AG04449 (cell line): ENCODE measurements at regions not wholly inside any gene's neighbourhood (a gene's known extent, or its start where the extent isn't known, plus 50 kb on each side); places are given as distances from the start of the nearest gene placed in this dataset.
"Not testable (repeated sequence)": the region's sequence is repeated elsewhere in the genome, so short reads cannot be mapped to it uniquely, and the experiment has no call there.

Source experiments
- CTCF ChIA-PET: fragments of 350-600 bp; formaldehyde crosslinking; extraction: SDS; loops from one replicate; lab custom pipeline; 2021; ENCODE audit warnings: antibody characterized with exemption; lab: Yijun Ruan, JAX
- POLR2A ChIA-PET: fragments of 400-600, 350-600 bp; formaldehyde crosslinking; extraction: SDS; loops from one replicate; lab custom pipeline; 2020; ENCODE audit warnings: antibody characterized with exemption, inconsistent platforms; lab: Yijun Ruan, JAX
- DNase-seq: peaks from one replicate; pipeline ENCODE4 v3.0.0-alpha.2; 2010; ENCODE audit warnings: low read depth, low spot score
- H3K4me3 ChIP-seq: 2 replicates; pipeline ENCODE4 v1.5.1; 2011; ENCODE audit warnings: low read depth, mild to moderate bottlenecking, control low read depth, low read length
- TF ChIP-seq, protein P1 (sequence below): IDR thresholded peaks from one replicate; pipeline ENCODE4 v1.5.1; 2011; ENCODE audit warnings: mild to moderate bottlenecking, moderate library complexity, low read length, control low read depth, inconsistent platforms; ENCODE audit not compliant: insufficient read depth; ENCODE audit errors: missing control alignments

DNA sequence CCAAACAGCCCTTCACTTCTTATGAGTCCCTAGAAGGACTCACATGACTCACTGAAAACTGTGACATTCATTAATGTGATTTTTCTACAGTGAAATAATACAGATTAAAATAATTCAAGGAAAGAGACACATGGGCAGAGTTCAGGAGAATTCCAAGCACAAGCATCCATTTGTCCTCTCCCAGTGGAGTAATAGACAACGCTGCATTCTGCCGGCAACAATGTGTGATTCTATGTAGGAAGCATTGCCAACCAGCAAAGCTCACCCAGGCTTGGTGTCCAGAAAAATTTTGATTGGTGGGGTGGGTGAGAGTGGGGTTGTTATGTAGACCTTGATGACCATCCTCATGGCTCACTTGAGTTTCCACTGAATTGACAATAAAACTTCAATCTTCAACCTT is 123.9 kb downstream of the VPREB1 start:
- DNase-seq = no peak
- TF ChIP-seq, protein P1, sequence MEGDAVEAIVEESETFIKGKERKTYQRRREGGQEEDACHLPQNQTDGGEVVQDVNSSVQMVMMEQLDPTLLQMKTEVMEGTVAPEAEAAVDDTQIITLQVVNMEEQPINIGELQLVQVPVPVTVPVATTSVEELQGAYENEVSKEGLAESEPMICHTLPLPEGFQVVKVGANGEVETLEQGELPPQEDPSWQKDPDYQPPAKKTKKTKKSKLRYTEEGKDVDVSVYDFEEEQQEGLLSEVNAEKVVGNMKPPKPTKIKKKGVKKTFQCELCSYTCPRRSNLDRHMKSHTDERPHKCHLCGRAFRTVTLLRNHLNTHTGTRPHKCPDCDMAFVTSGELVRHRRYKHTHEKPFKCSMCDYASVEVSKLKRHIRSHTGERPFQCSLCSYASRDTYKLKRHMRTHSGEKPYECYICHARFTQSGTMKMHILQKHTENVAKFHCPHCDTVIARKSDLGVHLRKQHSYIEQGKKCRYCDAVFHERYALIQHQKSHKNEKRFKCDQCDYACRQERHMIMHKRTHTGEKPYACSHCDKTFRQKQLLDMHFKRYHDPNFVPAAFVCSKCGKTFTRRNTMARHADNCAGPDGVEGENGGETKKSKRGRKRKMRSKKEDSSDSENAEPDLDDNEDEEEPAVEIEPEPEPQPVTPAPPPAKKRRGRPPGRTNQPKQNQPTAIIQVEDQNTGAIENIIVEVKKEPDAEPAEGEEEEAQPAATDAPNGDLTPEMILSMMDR = no peak
- POLR2A ChIA-PET = no interaction called here
- CTCF ChIA-PET = no interaction called here
- H3K4me3 ChIP-seq = no peak overlapping the region

DNA sequence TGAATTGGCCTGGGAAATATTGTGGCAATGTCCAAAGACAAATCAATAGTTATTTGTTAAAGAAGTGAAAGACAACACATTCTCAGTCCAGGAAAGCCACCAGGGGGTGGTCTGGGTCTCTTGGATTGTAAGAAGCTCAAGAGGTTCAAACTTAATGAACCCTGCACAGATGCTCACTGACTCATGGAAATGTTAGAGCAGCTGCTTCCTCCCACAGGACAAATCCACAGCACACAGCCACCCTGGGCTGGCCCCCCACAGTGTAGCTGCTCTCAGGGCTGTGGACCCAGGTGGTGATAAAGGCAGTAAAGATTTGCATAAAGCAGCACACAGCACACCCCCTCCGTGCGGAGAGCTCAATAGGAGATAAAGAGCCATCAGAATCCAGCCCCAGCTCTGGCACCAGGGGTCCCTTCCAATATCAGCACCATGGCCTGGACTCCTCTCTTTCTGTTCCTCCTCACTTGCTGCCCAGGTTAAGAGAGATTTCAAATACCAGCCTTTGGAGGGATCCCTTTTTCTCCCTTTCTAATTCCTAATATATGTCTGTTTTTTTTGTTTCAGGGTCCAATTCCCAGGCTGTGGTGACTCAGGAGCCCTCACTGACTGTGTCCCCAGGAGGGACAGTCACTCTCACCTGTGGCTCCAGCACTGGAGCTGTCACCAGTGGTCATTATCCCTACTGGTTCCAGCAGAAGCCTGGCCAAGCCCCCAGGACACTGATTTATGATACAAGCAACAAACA is 124.8 kb downstream of the VPREB1 start:
- CTCF ChIA-PET, H3K4me3 ChIP-seq, POLR2A ChIA-PET, DNase-seq: not testable (repeated sequence)

DNA sequence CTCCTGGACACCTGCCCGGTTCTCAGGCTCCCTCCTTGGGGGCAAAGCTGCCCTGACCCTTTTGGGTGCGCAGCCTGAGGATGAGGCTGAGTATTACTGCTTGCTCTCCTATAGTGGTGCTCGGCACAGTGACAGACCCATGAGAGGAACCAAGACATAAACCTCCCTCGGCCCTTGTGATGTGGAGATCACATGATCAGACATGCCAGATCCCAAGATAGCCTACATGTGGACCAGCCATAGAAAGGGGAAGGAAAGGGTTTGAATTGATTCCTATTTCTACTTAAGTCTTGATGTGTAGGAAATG is 125.3 kb downstream of the VPREB1 start:
- POLR2A ChIA-PET = no interaction called here
- CTCF ChIA-PET = no interaction called here
- H3K4me3 ChIP-seq = no peak overlapping the region
- no peak for DNase-seq
- TF ChIP-seq, protein P1 = no peak

DNA sequence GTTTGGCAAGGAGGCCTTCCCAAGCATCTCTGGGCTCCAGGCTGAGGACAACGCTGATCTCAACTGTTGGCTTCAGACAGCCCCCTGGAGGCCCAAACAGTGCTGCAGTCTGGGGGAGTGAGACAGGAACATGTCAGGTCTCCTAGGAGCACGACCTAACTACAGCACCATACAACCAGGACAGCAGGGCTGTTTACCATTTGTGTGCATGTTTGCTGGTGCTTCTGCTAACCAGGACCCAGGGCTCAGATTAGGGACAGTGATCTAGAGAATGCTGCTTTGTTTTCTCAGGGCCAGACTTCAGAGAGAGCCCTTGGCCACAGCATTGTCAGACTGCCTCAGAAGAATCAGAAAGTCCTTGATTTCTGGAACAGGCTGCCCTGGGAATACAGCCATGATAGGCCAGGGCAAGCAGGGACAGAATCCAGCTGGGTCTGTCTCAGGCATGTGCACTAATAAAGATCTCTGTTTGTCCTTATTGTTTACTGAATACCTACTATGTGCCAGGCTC is 126.5 kb downstream of the VPREB1 start:
- no peak overlapping the region for H3K4me3 ChIP-seq
- ChIA-PET POLR2A (no interaction called here), CTCF (no interaction called here)
- DNase-seq = no peak
- TF ChIP-seq, protein P1 = peak; percentile 16

DNA sequence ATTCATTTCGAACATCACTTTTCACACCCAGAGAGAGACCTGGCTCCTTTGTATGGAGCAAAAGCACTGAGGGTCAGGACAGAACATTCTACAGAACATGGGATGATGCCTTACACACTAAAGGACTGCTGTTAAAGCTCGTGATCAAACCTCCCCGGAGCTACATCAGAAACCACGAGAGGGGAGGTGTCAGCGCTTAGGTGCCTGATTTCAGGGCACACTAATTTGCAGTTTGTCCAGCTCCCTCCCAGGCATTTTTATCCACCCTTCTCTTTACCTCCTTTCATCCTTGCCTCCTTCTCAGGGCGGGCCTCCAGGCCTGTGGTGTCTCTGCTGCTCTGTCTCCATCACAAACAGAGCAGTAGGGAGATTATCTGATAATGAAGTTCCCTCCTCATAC is 127.5 kb downstream of the VPREB1 start:
- CTCF ChIA-PET = no interaction called here
- TF ChIP-seq, protein P1 = no peak
- POLR2A ChIA-PET = no interaction called here

DNA sequence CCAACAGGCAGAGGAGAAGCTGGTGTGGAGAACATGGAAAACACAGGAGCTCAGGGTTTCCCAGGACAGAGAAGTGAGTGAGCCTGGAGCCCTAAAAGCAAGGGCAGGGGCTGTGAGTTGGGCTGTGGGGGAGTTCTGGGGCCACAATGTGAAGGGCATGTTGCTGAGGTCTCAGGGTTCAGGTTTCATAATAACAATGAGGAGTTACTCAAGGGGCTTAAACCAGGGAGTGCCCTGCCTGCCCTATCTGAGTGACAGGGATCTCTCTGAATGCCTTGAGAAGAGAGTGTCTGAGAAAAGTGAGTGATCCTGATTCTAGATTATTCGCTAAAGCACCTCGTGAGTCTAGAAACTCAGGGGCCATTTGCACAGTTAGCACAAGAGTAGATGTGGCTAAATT is 129.6 kb downstream of the VPREB1 start:
- TF ChIP-seq, protein P1 = no peak
- no peak for DNase-seq
- no peak overlapping the region for H3K4me3 ChIP-seq
- ChIA-PET CTCF (no interaction called here), POLR2A (no interaction called here)

More for the DNA sequence above, 127.5 kb downstream of the VPREB1 start:
- no peak for DNase-seq
- no peak overlapping the region for H3K4me3 ChIP-seq

DNA sequence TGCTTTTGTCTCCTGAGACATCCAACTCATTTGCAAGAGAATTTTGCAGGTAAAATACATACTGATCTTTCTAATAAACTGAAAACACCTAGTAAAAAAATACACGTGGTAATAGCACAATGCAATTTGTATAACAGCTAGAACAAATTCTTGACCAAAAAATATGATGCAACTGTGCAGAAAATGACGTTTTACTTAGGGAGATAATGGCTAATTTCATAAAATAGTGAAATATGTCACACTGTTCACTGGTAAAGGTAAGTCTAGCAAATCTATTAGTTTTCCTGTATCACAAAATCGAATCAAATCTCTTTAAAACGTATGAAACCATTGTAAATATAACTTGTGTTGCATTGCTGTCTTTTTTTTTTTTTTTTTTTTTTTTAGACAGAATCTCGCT is 130.0 kb downstream of the VPREB1 start:
- H3K4me3 ChIP-seq = no peak overlapping the region
- DNase-seq = no peak
- TF ChIP-seq, protein P1 = no peak
- ChIA-PET CTCF (interaction anchor here (0.7 kb wide), 1 partner anchor 90 kb away, joined by 3 read pairs; no protein-coding TSS in a partner anchor), POLR2A (no interaction called here)
